GM23338 (cell line): ENCODE measurements at regions not wholly inside any gene's neighbourhood (a gene's known extent, or its start where the extent isn't known, plus 50 kb on each side); places are given as distances from the start of the nearest gene placed in this dataset.

ENCODE experiments used
- ATAC-seq: fragments of 200-7000 bp; cut with Tn5 transposase; 3 replicates; pipeline ENCODE4 v1.9.1; 2020
- DNase-seq: peaks from one replicate; pipeline ENCODE4 v3.0.0-alpha.2; 2015; ENCODE audit warnings: low spot score
- H2AFZ ChIP-seq: fragments of 200-600 bp; sonication (generic); 2 replicates; pipeline ENCODE4 v1.8.0; 2016; ENCODE audit warnings: antibody characterized with exemption, mild to moderate bottlenecking, moderate library complexity
- H3F3A ChIP-seq: fragments of 200-600 bp; sonication (generic); replicated peaks from 2 replicates; pipeline ENCODE4 v1.8.0; 2017; ENCODE audit warnings: antibody characterized with exemption, mixed run types, low read depth
- H3K27ac ChIP-seq: fragments of 200-600 bp; sonication (generic); 2 replicates; pipeline ENCODE4 v1.6.1; 2016; ENCODE audit warnings: low read depth
- H3K27me3 ChIP-seq: fragments of 200-600 bp; sonication (generic); 2 replicates; pipeline ENCODE4 v1.8.0; 2016; ENCODE audit warnings: mild to moderate bottlenecking, mixed run types, moderate library complexity; ENCODE audit not compliant: insufficient read depth
- H3K36me3 ChIP-seq: fragments of 200-600 bp; sonication (generic); 2 replicates; pipeline ENCODE4 v1.8.0; 2016; ENCODE audit warnings: mild to moderate bottlenecking; ENCODE audit not compliant: insufficient read depth
- H3K4me1 ChIP-seq: fragments of 200-600 bp; sonication (generic); 2 replicates; pipeline ENCODE4 v1.8.0; 2016; ENCODE audit warnings: mild to moderate bottlenecking, moderate library complexity; ENCODE audit not compliant: insufficient read depth
- H3K4me2 ChIP-seq: fragments of 200-600 bp; sonication (generic); 2 replicates; pipeline ENCODE4 v1.7.1; 2017; ENCODE audit warnings: mixed run types
- H3K4me3 ChIP-seq: fragments of 200-600 bp; sonication (generic); 2 replicates; pipeline ENCODE4 v1.6.1; 2016; ENCODE audit warnings: mixed run types
- H3K79me2 ChIP-seq: fragments of 200-600 bp; sonication (generic); replicated peaks from 2 replicates; pipeline ENCODE4 v1.8.0; 2017; ENCODE audit warnings: mild to moderate bottlenecking; ENCODE audit not compliant: insufficient read depth
- H3K9me2 ChIP-seq: fragments of 200-600 bp; sonication (generic); 2 replicates; pipeline ENCODE4 v1.8.0; 2017; ENCODE audit not compliant: insufficient read depth
- H4K20me1 ChIP-seq: fragments of 200-600 bp; sonication (generic); replicated peaks from 2 replicates; pipeline ENCODE4 v1.8.0; 2017; ENCODE audit warnings: mild to moderate bottlenecking; ENCODE audit not compliant: insufficient read depth
- H3K27ac Mint-ChIP-seq: 2 replicates; pipeline ENCODE4 v1.8.0; 2020; ENCODE audit warnings: inconsistent platforms, mild to moderate bottlenecking, moderate library complexity, mixed read lengths
- H3K27me3 Mint-ChIP-seq: 3 replicates; pipeline ENCODE4 v1.8.0; 2022; ENCODE audit warnings: low read depth, mild to moderate bottlenecking, moderate library complexity, mixed read lengths, inconsistent platforms; ENCODE audit not compliant: insufficient read depth, poor library complexity
- H3K36me3 Mint-ChIP-seq: 3 replicates; pipeline ENCODE4 v1.8.0; 2021; ENCODE audit warnings: low read depth, mild to moderate bottlenecking, inconsistent platforms, moderate library complexity, mixed read lengths
- H3K4me1 Mint-ChIP-seq: 3 replicates; pipeline ENCODE4 v1.8.0; 2020; ENCODE audit warnings: mild to moderate bottlenecking, inconsistent platforms, mixed read lengths
- H3K4me3 Mint-ChIP-seq: 3 replicates; pipeline ENCODE4 v1.8.0; 2021; ENCODE audit warnings: moderate library complexity, mild to moderate bottlenecking, inconsistent platforms, mixed read lengths
- H3K9me3 Mint-ChIP-seq: 3 replicates; pipeline ENCODE4 v1.8.0; 2020; ENCODE audit warnings: moderate library complexity, mild to moderate bottlenecking, inconsistent platforms, mixed read lengths
- CREB1 ChIP-seq: fragments of 250-450 bp; sonication (Bioruptor Pico); IDR thresholded peaks from 2 replicates; pipeline ENCODE4 v1.5.0; 2020; ENCODE audit warnings: low read depth, mild to moderate bottlenecking, moderate library complexity
- CTCF ChIP-seq, 2 experiments: fragments of 200-600 bp in 1 of 2; sonication (generic) in 1 of 2; conservative IDR thresholded peaks; 2 replicates each; pipeline versions ENCODE4 v1.5.1 to v1.6.1; 2016 to 2017; ENCODE audit warnings: antibody characterized with exemption in 2 of 2, low read depth in 2 of 2, mild to moderate bottlenecking in 2 of 2, moderate library complexity in 1 of 2
- EZH2 ChIP-seq: fragments of 200-600 bp; sonication (generic); IDR thresholded peaks from one replicate; pipeline ENCODE4 v1.8.0; 2017; ENCODE audit warnings: antibody characterized with exemption, mild to moderate bottlenecking, low read depth; ENCODE audit not compliant: unreplicated experiment
- EZH2phosphoT487 ChIP-seq: fragments of 200-600 bp; sonication (generic); IDR thresholded peaks from one replicate; pipeline ENCODE4 v1.8.1; 2018; ENCODE audit warnings: antibody characterized with exemption; ENCODE audit not compliant: unreplicated experiment
- JUNB ChIP-seq: IDR thresholded peaks from one replicate; pipeline ENCODE4 v1.6.1; 2016; ENCODE audit warnings: antibody characterized with exemption; ENCODE audit not compliant: unreplicated experiment
- NANOG ChIP-seq: IDR thresholded peaks from 2 replicates; pipeline ENCODE4 v1.6.1; 2016; ENCODE audit warnings: antibody characterized with exemption, borderline replicate concordance
- POLR2AphosphoS5 ChIP-seq: IDR thresholded peaks from 2 replicates; pipeline ENCODE4 v1.6.1; 2016; ENCODE audit warnings: antibody characterized with exemption, low read depth
- STAT1 ChIP-seq: IDR thresholded peaks from one replicate; pipeline ENCODE4 v1.6.1; 2016; ENCODE audit warnings: antibody characterized with exemption; ENCODE audit not compliant: unreplicated experiment
- ZNF114 ChIP-seq: fragments of 250-450 bp; sonication (Bioruptor Pico); IDR thresholded peaks from 2 replicates; pipeline ENCODE4 v1.5.0; 2020; ENCODE audit warnings: mild to moderate bottlenecking, moderate library complexity
- ZNF331 ChIP-seq: fragments of 250-450 bp; sonication (Bioruptor Pico); IDR thresholded peaks from 2 replicates; pipeline ENCODE4 v1.5.0; 2020; ENCODE audit warnings: low read depth, mild to moderate bottlenecking, moderate library complexity
- TF ChIP-seq, protein P1 (sequence below): IDR thresholded peaks from one replicate; pipeline ENCODE4 v1.6.1; 2018; ENCODE audit warnings: antibody characterized with exemption; ENCODE audit not compliant: unreplicated experiment
- TF ChIP-seq, protein P2 (sequence below): IDR thresholded peaks from 2 replicates; pipeline ENCODE4 v1.6.1; 2016; ENCODE audit warnings: antibody characterized with exemption

GRCh38 chr9:7324152-7324598 lies 475.4 kb downstream of the DMAC1 start:
- no peak for TF ChIP-seq EZH2phosphoT487
- TF ChIP-seq NANOG, result no peak
- TF ChIP-seq, protein P1, sequence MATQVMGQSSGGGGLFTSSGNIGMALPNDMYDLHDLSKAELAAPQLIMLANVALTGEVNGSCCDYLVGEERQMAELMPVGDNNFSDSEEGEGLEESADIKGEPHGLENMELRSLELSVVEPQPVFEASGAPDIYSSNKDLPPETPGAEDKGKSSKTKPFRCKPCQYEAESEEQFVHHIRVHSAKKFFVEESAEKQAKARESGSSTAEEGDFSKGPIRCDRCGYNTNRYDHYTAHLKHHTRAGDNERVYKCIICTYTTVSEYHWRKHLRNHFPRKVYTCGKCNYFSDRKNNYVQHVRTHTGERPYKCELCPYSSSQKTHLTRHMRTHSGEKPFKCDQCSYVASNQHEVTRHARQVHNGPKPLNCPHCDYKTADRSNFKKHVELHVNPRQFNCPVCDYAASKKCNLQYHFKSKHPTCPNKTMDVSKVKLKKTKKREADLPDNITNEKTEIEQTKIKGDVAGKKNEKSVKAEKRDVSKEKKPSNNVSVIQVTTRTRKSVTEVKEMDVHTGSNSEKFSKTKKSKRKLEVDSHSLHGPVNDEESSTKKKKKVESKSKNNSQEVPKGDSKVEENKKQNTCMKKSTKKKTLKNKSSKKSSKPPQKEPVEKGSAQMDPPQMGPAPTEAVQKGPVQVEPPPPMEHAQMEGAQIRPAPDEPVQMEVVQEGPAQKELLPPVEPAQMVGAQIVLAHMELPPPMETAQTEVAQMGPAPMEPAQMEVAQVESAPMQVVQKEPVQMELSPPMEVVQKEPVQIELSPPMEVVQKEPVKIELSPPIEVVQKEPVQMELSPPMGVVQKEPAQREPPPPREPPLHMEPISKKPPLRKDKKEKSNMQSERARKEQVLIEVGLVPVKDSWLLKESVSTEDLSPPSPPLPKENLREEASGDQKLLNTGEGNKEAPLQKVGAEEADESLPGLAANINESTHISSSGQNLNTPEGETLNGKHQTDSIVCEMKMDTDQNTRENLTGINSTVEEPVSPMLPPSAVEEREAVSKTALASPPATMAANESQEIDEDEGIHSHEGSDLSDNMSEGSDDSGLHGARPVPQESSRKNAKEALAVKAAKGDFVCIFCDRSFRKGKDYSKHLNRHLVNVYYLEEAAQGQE, result no peak
- no peak for TF ChIP-seq CTCF (conservative IDR thresholded peaks at IDR 0.05; ENCODE audit: low read depth in 2 of 2)
- no peak for TF ChIP-seq ZNF114
- TF ChIP-seq ZNF331 (CRISPR knock-in tag), result no peak
- TF ChIP-seq, protein P2, sequence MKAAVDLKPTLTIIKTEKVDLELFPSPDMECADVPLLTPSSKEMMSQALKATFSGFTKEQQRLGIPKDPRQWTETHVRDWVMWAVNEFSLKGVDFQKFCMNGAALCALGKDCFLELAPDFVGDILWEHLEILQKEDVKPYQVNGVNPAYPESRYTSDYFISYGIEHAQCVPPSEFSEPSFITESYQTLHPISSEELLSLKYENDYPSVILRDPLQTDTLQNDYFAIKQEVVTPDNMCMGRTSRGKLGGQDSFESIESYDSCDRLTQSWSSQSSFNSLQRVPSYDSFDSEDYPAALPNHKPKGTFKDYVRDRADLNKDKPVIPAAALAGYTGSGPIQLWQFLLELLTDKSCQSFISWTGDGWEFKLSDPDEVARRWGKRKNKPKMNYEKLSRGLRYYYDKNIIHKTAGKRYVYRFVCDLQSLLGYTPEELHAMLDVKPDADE, result no peak
- TF ChIP-seq JUNB, result no peak
- no peak for TF ChIP-seq EZH2
- TF ChIP-seq CREB1, result no peak
- TF ChIP-seq STAT1, result no peak
- TF ChIP-seq POLR2AphosphoS5, result no peak
- H3K27ac ChIP-seq, result no peak overlapping the region

More at GRCh38 chr9:7324152-7324598, 475.4 kb downstream of the DMAC1 start:
- no peak overlapping the region for H3K4me2 ChIP-seq
- no peaks in the 10 kb centered on the region for H3K27me3 Mint-ChIP-seq
- H3K36me3 Mint-ChIP-seq, result no peaks in the 10 kb centered on the region
- no peak overlapping the region; the same call in 1 of the 2 replicates for H3K27ac Mint-ChIP-seq
- no peaks in the 10 kb centered on the region for H3K27me3 ChIP-seq
- no peaks in the 10 kb centered on the region; the same call in 1 of the 2 replicates for H3K36me3 ChIP-seq
- H3K9me2 ChIP-seq, result peaks cover 15% of the 10 kb centered on the region
- no peak overlapping the region for H3K4me3 Mint-ChIP-seq
- H3K9me3 Mint-ChIP-seq, result no peaks in the 10 kb centered on the region
- H3K4me1 ChIP-seq, result no peaks in the 10 kb centered on the region
- no peak overlapping the region; the same call in 1 of the 2 replicates for H2AFZ ChIP-seq
- H3K79me2 ChIP-seq, result no peaks in the 10 kb centered on the region
- DNase-seq (no peak), ATAC-seq (no peak)
- H3K4me1 Mint-ChIP-seq, result no peaks in the 10 kb centered on the region
- H4K20me1 ChIP-seq, result no peaks in the 10 kb centered on the region
- H3K4me3 ChIP-seq, result no peak overlapping the region
- H3F3A ChIP-seq, result no peaks in the 10 kb centered on the region
